ENCODE measurements at regions not wholly inside any gene's neighbourhood (a gene's known extent, or its start where the extent isn't known, plus 50 kb on each side); places are given as distances from the start of the nearest gene placed in this dataset.

DNA sequence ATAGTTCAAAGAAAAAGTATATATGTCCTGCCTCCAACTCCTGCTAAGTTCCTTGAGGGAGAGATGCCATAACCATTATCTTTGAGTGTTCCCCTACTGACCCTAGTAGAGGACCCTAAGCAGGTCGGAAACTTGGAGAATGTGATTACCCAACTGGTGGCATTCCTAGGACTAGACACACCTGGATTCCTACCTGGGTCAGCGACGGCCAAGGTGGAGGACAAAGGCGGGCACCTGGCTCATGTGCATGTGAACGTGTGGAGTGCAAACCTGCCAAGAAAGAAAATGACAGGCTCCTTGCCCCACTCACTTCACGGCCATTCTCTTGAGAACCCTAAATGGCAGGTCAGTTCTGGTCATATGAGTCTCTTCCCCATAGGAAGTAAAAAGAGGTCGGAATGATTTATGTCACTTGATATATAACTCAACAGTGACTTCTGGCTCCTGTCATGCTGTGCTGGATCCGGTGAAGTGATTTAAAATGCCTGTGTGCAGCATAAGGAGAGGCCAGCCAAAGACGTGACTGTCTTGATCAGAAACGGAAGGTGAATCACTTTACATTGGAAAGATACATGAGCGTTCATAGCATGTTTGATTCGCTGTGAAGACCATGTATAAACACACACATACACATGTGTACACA is 371.6 kb downstream of the EIPR1 start:
- no peak for TF ChIP-seq CTCF (IDR thresholded peaks at IDR 0.05; ENCODE audit: control extremely low read depth in 1 of 3, insufficient read depth in 1 of 3, low read depth in 1 of 3, low read length in 3 of 3)
- TF ChIP-seq EP300 (IDR thresholded peaks at IDR 0.05; ENCODE audit: borderline replicate concordance in 1 of 2, low read depth in 2 of 2, low read length in 2 of 2) = no peak
- no peak for TF ChIP-seq POLR2A (IDR thresholded peaks at IDR 0.05; ENCODE audit: control extremely low read depth in 1 of 2, low read depth in 2 of 2, low read length in 2 of 2)
- TF ChIP-seq POLR2AphosphoS5 (IDR thresholded peaks at IDR 0.05; ENCODE audit: low read depth, low read length) = no peak
- TF ChIP-seq HDAC6 (IDR thresholded peaks at IDR 0.05; ENCODE audit: low read depth, low read length) = no peak
- no peak for TF ChIP-seq CBX5 (IDR thresholded peaks at IDR 0.05; ENCODE audit: low read depth, low read length)
- no peak for TF ChIP-seq TCF12 (IDR thresholded peaks at IDR 0.05; ENCODE audit: low read depth, low read length)
- TF ChIP-seq HDAC2 (IDR thresholded peaks at IDR 0.05; ENCODE audit: borderline replicate concordance in 1 of 2, low read depth in 2 of 2, low read length in 2 of 2) = no peak
- TF ChIP-seq, protein P1, sequence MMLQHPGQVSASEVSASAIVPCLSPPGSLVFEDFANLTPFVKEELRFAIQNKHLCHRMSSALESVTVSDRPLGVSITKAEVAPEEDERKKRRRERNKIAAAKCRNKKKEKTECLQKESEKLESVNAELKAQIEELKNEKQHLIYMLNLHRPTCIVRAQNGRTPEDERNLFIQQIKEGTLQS (IDR thresholded peaks at IDR 0.05; ENCODE audit: insufficient read depth, low read depth, low read length) = no peak
- TF ChIP-seq JUN (IDR thresholded peaks at IDR 0.05; ENCODE audit: low read depth, low read length) = no peak

Data from H1 (cell line).